Embryonic facial prominence (tissue), 1 donor: ENCODE measurements at regions not wholly inside any gene's neighbourhood (a gene's known extent, or its start where the extent isn't known, plus 50 kb on each side); places are given as distances from the start of the nearest gene placed in this dataset.

Source experiments
- DNase-seq: peaks from one replicate; pipeline ENCODE4 v3.0.0-alpha.2; 2016; ENCODE audit errors: extremely low spot score

- no peak for DNase-seq
Observed at GRCh38 chr5:56622141-56622540, 193.2 kb upstream of the MAP3K1 start.

DNA sequence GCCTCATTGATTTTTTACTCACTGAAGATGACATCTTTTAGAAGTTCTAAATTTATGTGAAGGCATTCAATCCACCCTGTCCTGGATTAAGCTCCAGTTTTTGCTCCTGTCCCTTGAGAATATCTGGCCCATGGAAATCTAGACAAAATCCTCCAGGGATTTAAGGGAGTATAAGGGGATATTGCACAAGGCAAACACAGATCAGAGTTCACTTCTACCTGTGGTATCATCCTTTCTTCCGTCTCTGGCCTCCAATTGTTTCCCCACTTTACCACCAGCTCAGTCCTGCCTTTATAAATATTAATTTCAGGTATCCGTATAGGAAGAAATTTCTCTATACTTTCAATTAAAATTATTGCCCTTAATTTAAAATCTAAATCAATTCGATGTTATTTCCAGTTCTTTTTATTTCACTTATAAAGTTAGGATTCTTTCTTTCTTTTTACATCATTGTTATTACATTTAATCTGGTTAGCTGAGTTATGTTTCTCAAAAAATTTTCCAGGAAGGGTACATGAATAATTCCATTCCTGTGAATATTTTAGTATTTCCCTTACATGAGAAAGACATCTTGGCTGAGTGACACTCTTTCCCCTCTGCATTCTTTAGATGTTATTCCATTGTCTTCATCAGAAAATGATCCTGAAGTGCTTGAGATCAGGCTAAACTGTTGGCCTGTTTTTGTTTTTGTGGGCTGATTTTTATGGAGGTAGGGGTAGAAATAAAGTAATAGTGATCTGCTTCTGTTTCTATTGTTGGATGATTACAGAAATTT is 194.3 kb upstream of the MAP3K1 start:
- no peak for DNase-seq

GRCh38 chr5:56617998-56618397 is 197.4 kb upstream of the MAP3K1 start:
- DNase-seq, result no peak

DNA sequence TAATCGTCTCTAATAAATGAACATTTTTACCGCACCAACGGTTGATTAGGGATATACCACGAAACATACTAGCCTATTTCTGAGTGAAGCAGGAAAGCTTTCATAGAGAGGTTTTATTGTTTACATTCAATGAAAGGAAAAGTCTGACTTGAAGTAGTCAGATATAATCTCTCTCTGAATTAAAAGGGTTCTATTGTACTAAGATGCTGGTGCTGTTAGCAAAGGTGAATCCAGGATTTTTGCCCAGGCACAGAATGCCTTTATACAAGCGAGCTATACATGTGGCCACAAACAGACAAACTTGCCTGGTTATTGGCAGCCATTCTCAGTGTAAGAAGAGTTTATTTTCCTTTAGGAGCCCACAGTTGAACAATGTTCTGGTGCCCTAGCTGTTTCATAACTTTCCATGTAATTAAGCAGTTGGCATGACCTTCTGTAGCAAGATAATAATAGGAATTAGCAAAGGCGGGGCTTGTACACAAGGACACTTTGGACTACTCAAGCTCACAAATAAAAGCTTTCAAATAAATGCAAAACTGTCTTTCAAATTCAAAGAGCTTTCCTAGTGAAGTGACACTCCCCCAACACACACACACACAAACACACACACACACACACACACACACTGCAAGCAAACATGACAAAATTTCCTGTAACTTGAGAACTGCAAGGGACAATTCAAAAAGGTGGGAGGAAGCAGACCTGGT is 198.7 kb upstream of the MAP3K1 start:
- no peak for DNase-seq

DNA sequence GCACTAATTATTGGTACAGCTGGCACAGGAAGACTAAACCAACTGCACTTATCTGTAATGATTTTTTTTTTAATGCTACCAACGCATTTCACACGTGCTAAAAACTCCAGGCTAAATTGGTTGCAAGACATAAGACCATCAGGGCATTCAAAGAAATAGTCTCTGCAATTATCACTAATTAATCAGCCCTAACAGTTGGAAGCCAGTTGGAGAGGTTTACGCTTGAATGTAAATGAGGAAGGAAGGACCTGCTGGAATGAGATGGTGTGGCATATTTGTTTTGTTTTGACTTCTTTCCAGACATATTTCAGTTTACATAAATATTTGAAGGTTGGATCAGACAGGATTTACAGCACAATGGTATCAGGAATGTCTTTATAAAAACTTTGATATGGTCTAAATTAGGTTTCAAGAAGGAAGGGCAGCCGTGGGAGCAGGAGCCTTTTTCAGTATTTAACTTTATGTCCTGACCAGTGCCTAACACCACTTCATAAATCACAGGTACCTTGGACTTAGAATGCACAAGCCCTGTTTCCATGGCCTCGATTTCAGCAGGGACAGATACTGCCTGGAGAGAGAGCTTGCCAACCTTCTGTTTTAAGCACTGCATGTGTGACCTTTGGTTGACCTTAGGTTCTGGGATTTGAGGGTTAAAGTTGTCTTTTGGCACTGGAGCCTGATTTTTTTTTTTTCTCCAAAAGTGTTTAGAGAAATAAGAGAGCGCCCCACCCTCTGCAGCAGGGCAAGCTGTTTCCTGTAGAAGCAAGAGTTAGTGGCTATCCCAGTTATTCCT is 199.8 kb upstream of the MAP3K1 start:
- DNase-seq, result peak; percentile 9

DNA sequence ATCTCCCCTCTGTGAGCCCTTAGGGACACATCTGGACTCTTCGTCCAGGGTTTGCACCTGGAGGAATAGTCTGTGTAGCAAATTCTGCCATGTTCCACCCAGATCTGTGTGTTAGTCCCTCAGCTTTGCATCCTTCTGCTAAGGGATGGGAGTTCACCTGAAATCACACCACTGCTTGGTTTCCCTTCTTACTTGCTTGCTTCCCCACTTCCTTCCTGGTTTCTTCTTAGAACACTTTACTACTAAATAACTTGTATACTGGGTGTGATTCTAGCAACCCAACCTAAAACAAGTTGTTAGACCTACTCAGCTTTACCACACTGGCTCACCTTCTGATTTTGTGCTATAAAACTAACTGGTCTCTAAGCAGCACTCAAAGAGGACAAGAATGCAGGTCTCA is 202.6 kb upstream of the MAP3K1 start:
- no peak for DNase-seq

GRCh38 chr5:56612353-56612752 is 203.0 kb upstream of the MAP3K1 start:
- no peak for DNase-seq

GRCh38 chr5:56610093-56610698 is 205.2 kb upstream of the MAP3K1 start:
- DNase-seq, result no peak

- no peak for DNase-seq
Observed at GRCh38 chr5:56608217-56608925, 207.0 kb upstream of the MAP3K1 start.

- DNase-seq, result no peak
Observed at GRCh38 chr5:56607551-56607950, 207.8 kb upstream of the MAP3K1 start.

GRCh38 chr5:56607074-56607473 is 208.3 kb upstream of the MAP3K1 start:
- DNase-seq, result no peak

DNA sequence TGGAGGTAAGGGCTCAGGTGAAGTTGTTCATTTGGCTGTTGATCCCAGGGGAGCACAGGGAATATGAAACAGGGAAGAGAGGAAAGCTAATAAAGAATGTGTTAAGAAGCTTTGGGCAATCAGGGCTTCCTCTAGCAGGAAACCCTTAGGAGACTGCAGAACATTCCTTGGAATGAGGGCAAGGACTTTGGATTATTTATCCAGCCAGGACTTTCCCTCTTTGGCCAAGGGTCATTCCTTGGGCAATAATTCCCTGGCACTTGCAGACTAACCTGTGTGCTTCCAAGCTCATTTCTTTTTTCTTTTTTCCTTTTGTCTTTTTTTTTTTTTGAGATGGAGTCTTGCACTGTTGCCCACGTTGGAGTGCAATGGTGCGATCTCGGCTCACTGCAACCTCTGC is 209.2 kb upstream of the MAP3K1 start:
- DNase-seq, result no peak

GRCh38 chr5:56605231-56605630 is 210.1 kb upstream of the MAP3K1 start:
- no peak for DNase-seq

GRCh38 chr5:56601641-56602071 is 213.7 kb upstream of the MAP3K1 start:
- no peak for DNase-seq

- no peak for DNase-seq
Observed at GRCh38 chr5:56598941-56599340, 216.4 kb upstream of the MAP3K1 start.

GRCh38 chr5:56596155-56596554 is 219.2 kb upstream of the MAP3K1 start:
- no peak for DNase-seq

DNA sequence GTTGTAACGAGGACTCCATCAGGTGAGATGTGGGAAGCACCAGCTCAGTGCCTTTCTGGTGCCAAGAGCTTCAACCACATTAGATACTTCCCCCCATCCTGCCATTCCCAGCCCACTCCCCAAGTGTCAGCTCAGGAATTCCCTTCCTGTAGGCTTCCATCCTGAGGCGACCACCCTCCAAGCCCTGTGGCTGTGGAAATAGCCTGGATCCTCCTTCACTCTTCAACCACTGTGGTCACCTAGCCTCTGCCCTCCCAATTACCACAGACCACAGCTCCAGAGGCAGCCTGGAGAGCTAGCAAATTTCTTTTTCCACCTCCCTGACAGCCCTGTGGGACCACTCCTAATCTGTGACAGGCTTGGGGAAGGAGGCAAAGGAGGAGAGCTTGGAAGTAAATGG is 219.8 kb upstream of the MAP3K1 start:
- DNase-seq, result no peak

- no peak for DNase-seq
Observed at GRCh38 chr5:56594792-56595191, 220.6 kb upstream of the MAP3K1 start.

- no peak for DNase-seq
Observed at GRCh38 chr5:56591081-56591480, 224.3 kb upstream of the MAP3K1 start.

- no peak for DNase-seq
Observed at GRCh38 chr5:56589481-56589860, 225.9 kb upstream of the MAP3K1 start.

- no peak for DNase-seq
Observed at GRCh38 chr5:56588636-56589480, 226.5 kb upstream of the MAP3K1 start.
